ENCODE measurements at regions not wholly inside any gene's neighbourhood (a gene's known extent, or its start where the extent isn't known, plus 50 kb on each side); places are given as distances from the start of the nearest gene placed in this dataset.

GRCh38 chr5:136529081-136529480 is 163.7 kb upstream of the TRPC7 start:
- no peak for TF ChIP-seq CTCF (IDR thresholded peaks at IDR 0.05)
- no peak for TF ChIP-seq ZFX (IDR thresholded peaks at IDR 0.05; ENCODE audit: borderline replicate concordance)

GRCh38 chr5:136528481-136529030 is 163.2 kb upstream of the TRPC7 start:
- TF ChIP-seq ZFX (IDR thresholded peaks at IDR 0.05; ENCODE audit: borderline replicate concordance) = no peak
- no peak for TF ChIP-seq CTCF (IDR thresholded peaks at IDR 0.05)
- H3K27ac ChIP-seq = no peak overlapping the region

More at GRCh38 chr5:136529081-136529480, 163.7 kb upstream of the TRPC7 start:
- H3K27ac ChIP-seq = no peak overlapping the region

- TF ChIP-seq CTCF (IDR thresholded peaks at IDR 0.05) (no peak), ZFX (IDR thresholded peaks at IDR 0.05; ENCODE audit: borderline replicate concordance) (no peak)
- H3K27ac ChIP-seq = no peak overlapping the region
These were observed 162.0 kb upstream of the TRPC7 start for GRCh38 chr5:136527311-136527710.

- no peak for TF ChIP-seq CTCF (IDR thresholded peaks at IDR 0.05)
- TF ChIP-seq ZFX (IDR thresholded peaks at IDR 0.05; ENCODE audit: borderline replicate concordance) = no peak
These were observed 161.4 kb upstream of the TRPC7 start for GRCh38 chr5:136526791-136527190.

GRCh38 chr5:136526021-136526420 is 160.7 kb upstream of the TRPC7 start:
- TF ChIP-seq ZFX (IDR thresholded peaks at IDR 0.05; ENCODE audit: borderline replicate concordance) = no peak
- TF ChIP-seq CTCF (IDR thresholded peaks at IDR 0.05) = no peak
- H3K27ac ChIP-seq = no peak overlapping the region

More at GRCh38 chr5:136526791-136527190, 161.4 kb upstream of the TRPC7 start:
- H3K27ac ChIP-seq = no peak overlapping the region

GRCh38 chr5:136525597-136525996 is 160.3 kb upstream of the TRPC7 start:
- no peak overlapping the region for H3K27ac ChIP-seq
- TF ChIP-seq ZFX (IDR thresholded peaks at IDR 0.05; ENCODE audit: borderline replicate concordance) (no peak), CTCF (IDR thresholded peaks at IDR 0.05) (no peak)

GRCh38 chr5:136522217-136522956 is 157.0 kb upstream of the TRPC7 start:
- no peak overlapping the region for H3K27ac ChIP-seq
- no peak for TF ChIP-seq ZFX (IDR thresholded peaks at IDR 0.05; ENCODE audit: borderline replicate concordance)
- TF ChIP-seq CTCF (IDR thresholded peaks at IDR 0.05) = no peak

All from 22Rv1 (cell line).